ENCODE measurements at regions not wholly inside any gene's neighbourhood (a gene's known extent, or its start where the extent isn't known, plus 50 kb on each side); places are given as distances from the start of the nearest gene placed in this dataset.
"Not testable (repeated sequence)": the region's sequence is repeated elsewhere in the genome, so short reads cannot be mapped to it uniquely, and the experiment has no call there.

GRCh38 chr3:101913168-101913567 lies 63.9 kb downstream of the NFKBIZ start:
- H3K27ac Mint-ChIP-seq = no peak overlapping the region
- H3K36me3 Mint-ChIP-seq = no peaks in the 10 kb centered on the region
- H3K4me1 Mint-ChIP-seq = no peaks in the 10 kb centered on the region
- H3K9me3 Mint-ChIP-seq = peaks cover 16% of the 10 kb centered on the region
- no peak overlapping the region for H3K4me3 Mint-ChIP-seq
- H3K27me3 Mint-ChIP-seq (ENCODE audit: low read depth) = no peaks in the 10 kb centered on the region
- TF ChIP-seq CTCF (IDR thresholded peaks at IDR 0.05; ENCODE audit: unreplicated experiment) = no peak
- DNase-seq (ENCODE audit: low spot score in 2 of 2, unreplicated experiment in 2 of 2) = no peak

- peaks cover 47% of the 10 kb centered on the region for H3K9me3 Mint-ChIP-seq
- H3K36me3 Mint-ChIP-seq; H3K4me1 Mint-ChIP-seq; H3K27me3 Mint-ChIP-seq (ENCODE audit: low read depth); DNase-seq (ENCODE audit: low spot score in 2 of 2, unreplicated experiment in 2 of 2); H3K27ac Mint-ChIP-seq; H3K4me3 Mint-ChIP-seq: not testable (repeated sequence)
These were observed 68.4 kb downstream of the NFKBIZ start for GRCh38 chr3:101917761-101918160.

- H3K27me3 Mint-ChIP-seq (ENCODE audit: low read depth); H3K4me1 Mint-ChIP-seq; H3K36me3 Mint-ChIP-seq; H3K27ac Mint-ChIP-seq; H3K4me3 Mint-ChIP-seq; DNase-seq (ENCODE audit: low spot score in 2 of 2, unreplicated experiment in 2 of 2): not testable (repeated sequence)
- H3K9me3 Mint-ChIP-seq = peaks cover 45% of the 10 kb centered on the region
These were observed 72.9 kb downstream of the NFKBIZ start for GRCh38 chr3:101922151-101922725.

- not testable (repeated sequence) for H3K4me1 Mint-ChIP-seq
- peaks cover 33% of the 10 kb centered on the region for H3K9me3 Mint-ChIP-seq
These were observed 75.3 kb downstream of the NFKBIZ start for GRCh38 chr3:101924621-101925020.

GRCh38 chr3:101925124-101925523 lies 75.8 kb downstream of the NFKBIZ start:
- H3K9me3 Mint-ChIP-seq = peaks cover 29% of the 10 kb centered on the region
- H3K27ac Mint-ChIP-seq; H3K4me3 Mint-ChIP-seq; H3K36me3 Mint-ChIP-seq; DNase-seq (ENCODE audit: low spot score in 2 of 2, unreplicated experiment in 2 of 2); H3K27me3 Mint-ChIP-seq (ENCODE audit: low read depth); H3K4me1 Mint-ChIP-seq: not testable (repeated sequence)

More at GRCh38 chr3:101924621-101925020, 75.3 kb downstream of the NFKBIZ start:
- H3K27ac Mint-ChIP-seq; H3K36me3 Mint-ChIP-seq; H3K27me3 Mint-ChIP-seq (ENCODE audit: low read depth); H3K4me3 Mint-ChIP-seq; DNase-seq (ENCODE audit: low spot score in 2 of 2, unreplicated experiment in 2 of 2): not testable (repeated sequence)

- Mint-ChIP-seq H3K27ac (no peak overlapping the region), H3K36me3 (no peaks in the 10 kb centered on the region), H3K4me1 (no peaks in the 10 kb centered on the region), H3K27me3 (ENCODE audit: low read depth) (no peaks in the 10 kb centered on the region), H3K9me3 (peaks cover 25% of the 10 kb centered on the region), H3K4me3 (no peak overlapping the region)
- no peak for TF ChIP-seq CTCF (IDR thresholded peaks at IDR 0.05; ENCODE audit: unreplicated experiment)
- DNase-seq (ENCODE audit: low spot score in 2 of 2, unreplicated experiment in 2 of 2) = no peak
These were observed 76.2 kb downstream of the NFKBIZ start for GRCh38 chr3:101925564-101925963.

GRCh38 chr3:101926594-101927105 lies 77.3 kb downstream of the NFKBIZ start:
- no peak for DNase-seq (ENCODE audit: low spot score in 2 of 2, unreplicated experiment in 2 of 2)
- TF ChIP-seq CTCF (IDR thresholded peaks at IDR 0.05; ENCODE audit: unreplicated experiment) = no peak
- peaks cover 17% of the 10 kb centered on the region for H3K9me3 Mint-ChIP-seq
- no peak overlapping the region for H3K27ac Mint-ChIP-seq
- no peak overlapping the region for H3K4me3 Mint-ChIP-seq
- H3K4me1 Mint-ChIP-seq = no peaks in the 10 kb centered on the region
- no peaks in the 10 kb centered on the region for H3K27me3 Mint-ChIP-seq (ENCODE audit: low read depth)
- H3K36me3 Mint-ChIP-seq = no peaks in the 10 kb centered on the region

- Mint-ChIP-seq H3K27ac (no peak overlapping the region), H3K9me3 (peaks cover 4% of the 10 kb centered on the region), H3K36me3 (no peaks in the 10 kb centered on the region), H3K4me3 (no peak overlapping the region), H3K27me3 (ENCODE audit: low read depth) (no peaks in the 10 kb centered on the region), H3K4me1 (peaks cover 5% of the 10 kb centered on the region)
- no peak for DNase-seq (ENCODE audit: low spot score in 2 of 2, unreplicated experiment in 2 of 2)
- TF ChIP-seq CTCF (IDR thresholded peaks at IDR 0.05; ENCODE audit: unreplicated experiment) = no peak
These were observed 79.6 kb downstream of the NFKBIZ start for GRCh38 chr3:101928890-101929289.
